ENCODE measurements at regions not wholly inside any gene's neighbourhood (a gene's known extent, or its start where the extent isn't known, plus 50 kb on each side); places are given as distances from the start of the nearest gene placed in this dataset.

DNA sequence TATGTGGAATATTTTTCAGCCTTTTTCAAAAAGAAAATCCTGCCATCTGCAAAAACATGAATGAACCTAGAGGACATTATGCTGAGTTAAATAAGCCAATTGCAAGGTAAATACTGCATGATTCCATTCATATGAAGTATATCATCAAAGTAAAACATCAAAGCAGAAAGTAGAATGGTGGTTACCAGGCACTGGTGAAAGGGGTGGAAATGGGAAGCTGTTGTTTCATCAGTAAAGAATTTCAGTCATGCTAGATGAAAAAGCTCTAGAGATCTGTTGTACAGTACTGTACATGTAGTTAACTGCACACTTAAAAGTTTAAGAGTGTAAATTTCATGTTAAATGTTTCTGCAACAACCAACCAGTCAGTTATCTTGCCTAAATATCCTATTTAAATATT, 196.8 kb upstream of the ADGRL3 start:
- no peak for TF ChIP-seq POLR2A (IDR thresholded peaks at IDR 0.05; ENCODE audit: low read length)
- TF ChIP-seq GATA1 (IDR thresholded peaks at IDR 0.05; ENCODE audit: low read depth, low read length) = no peak

All from erythroblast (primary cell).